ENCODE measurements at regions not wholly inside any gene's neighbourhood (a gene's known extent, or its start where the extent isn't known, plus 50 kb on each side); places are given as distances from the start of the nearest gene placed in this dataset.

DNA sequence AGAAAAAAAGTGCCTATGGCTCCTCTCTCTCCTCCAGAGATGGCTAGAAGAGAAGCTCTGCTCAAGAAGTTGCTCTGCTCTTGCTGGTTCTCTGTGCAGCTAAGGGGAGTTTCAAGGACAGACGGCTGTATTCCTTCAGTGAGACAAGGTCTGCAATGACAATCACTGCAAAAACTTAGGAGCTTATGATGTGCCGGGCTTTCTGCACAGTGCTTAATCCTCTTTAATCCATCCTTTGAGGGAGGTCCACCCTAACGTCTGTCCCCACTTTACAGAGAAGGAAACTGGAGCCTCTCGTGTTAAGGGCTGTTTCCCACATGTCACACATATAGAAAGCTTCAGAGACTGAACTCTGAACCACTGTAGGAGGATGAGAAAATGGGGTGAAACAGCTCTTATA, 260.6 kb downstream of the MEX3B start:
- ATAC-seq = no peak
- Histone ChIP-seq H3K27me3 (peaks cover 16% of the 10 kb centered on the region), H3K9me3 (no peaks in the 10 kb centered on the region), H3K36me3 (no peaks in the 10 kb centered on the region), H3K4me3 (no peak overlapping the region), H3K27ac (no peak overlapping the region), H3K4me1 (peaks cover 0 to 5% (median 0%) of the 10 kb centered on the region in 3 donors)
- 54 to 83% methylated on average over 3 of the region's 4 CpGs for WGBS, 2 donors (ENCODE audit: low coverage in 1 of 2)
- no peak for TF ChIP-seq POLR2A (IDR thresholded peaks at IDR 0.05)
- TF ChIP-seq POLR2AphosphoS5 (IDR thresholded peaks at IDR 0.05) = no peak
- no peak for TF ChIP-seq CTCF (IDR thresholded peaks at IDR 0.05)
- no peak for TF ChIP-seq EP300 (IDR thresholded peaks at IDR 0.05)

DNA sequence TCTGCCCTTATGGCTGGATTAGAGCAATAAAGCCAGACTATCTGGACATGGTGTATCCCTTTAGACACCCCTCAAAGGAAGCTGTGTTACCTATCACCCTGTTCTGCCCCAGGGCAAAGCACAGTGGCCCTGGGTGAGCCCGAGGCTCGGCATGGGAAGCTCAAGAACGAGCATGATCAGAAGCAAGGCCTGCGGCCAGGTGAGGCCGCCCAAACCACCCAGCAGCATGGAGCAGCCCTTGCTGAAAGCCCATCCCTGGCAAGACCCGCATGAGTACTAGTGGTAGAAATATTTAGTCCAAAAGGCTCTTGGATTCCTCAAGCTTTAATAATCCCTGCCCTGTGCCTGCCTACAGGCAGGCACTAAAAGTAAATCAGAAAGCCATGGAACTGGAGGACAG, 261.1 kb downstream of the MEX3B start:
- Histone ChIP-seq H3K27ac (no peak overlapping the region), H3K4me1 (peaks cover 0 to 5% (median 0%) of the 10 kb centered on the region in 3 donors), H3K9me3 (no peaks in the 10 kb centered on the region), H3K36me3 (no peaks in the 10 kb centered on the region), H3K4me3 (no peak overlapping the region), H3K27me3 (peaks cover 16% of the 10 kb centered on the region)
- WGBS, 2 donors (ENCODE audit: low coverage in 1 of 2) = 83% methylated on average over 4 of the region's 6 CpGs; no CpG with 5 or more reads in 1 of the 2 donors
- no peak for ATAC-seq
- TF ChIP-seq POLR2A (IDR thresholded peaks at IDR 0.05) = no peak

DNA sequence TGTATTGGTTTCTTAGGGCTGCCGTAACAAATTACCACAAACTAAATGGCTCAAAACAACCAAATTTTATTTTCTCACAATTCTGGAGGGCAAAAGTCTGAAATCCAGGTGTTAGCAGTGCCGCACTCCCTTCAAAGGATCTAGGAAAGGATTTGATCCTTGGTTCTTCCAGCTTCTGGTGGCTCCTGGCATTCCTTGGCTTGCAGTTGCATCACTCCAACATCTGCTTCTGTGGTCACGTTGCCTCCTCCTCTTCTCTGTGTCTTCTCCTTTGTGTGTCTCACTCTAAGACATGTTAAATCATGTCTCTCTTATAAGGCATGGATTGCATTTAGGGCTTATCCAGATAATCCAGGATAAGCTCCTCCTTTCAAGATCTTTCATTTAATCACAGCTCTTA, 262.2 kb downstream of the MEX3B start:
- Histone ChIP-seq H3K27me3 (peaks cover 16% of the 10 kb centered on the region), H3K4me1 (peaks cover 0 to 5% (median 0%) of the 10 kb centered on the region in 3 donors), H3K27ac (no peak overlapping the region), H3K4me3 (no peak overlapping the region), H3K9me3 (no peaks in the 10 kb centered on the region), H3K36me3 (no peaks in the 10 kb centered on the region)
- no peak for TF ChIP-seq EP300 (IDR thresholded peaks at IDR 0.05)
- TF ChIP-seq POLR2A (IDR thresholded peaks at IDR 0.05) = no peak
- no peak for TF ChIP-seq CTCF (IDR thresholded peaks at IDR 0.05)
- no peak for TF ChIP-seq POLR2AphosphoS5 (IDR thresholded peaks at IDR 0.05)
- no peak for ATAC-seq
- 84 to 93% methylated on average over 3 of the region's 3 CpGs for WGBS, 2 donors (ENCODE audit: low coverage in 1 of 2)

DNA sequence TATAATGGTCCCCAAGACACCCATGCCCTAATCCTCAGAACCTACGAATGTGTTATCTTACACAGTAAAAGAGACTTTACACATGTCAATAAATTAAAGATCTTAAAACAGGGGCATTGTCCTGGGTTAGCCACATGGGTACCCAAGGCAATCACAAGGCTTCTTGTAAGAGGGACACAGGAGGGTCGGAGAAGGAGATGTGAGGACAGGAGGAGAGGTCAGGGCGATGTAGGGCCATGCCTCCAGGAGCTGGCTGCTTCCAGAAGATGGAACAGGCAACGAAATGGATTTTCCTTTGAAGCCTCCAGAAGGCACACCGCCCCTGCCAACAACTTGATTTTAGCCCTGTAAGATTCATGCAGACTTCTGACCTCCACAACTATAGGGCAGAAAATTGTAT, 262.7 kb downstream of the MEX3B start:
- TF ChIP-seq CTCF (IDR thresholded peaks at IDR 0.05) (no peak), POLR2A (IDR thresholded peaks at IDR 0.05) (no peak), POLR2AphosphoS5 (IDR thresholded peaks at IDR 0.05) (no peak), EP300 (IDR thresholded peaks at IDR 0.05) (no peak)
- WGBS, 2 donors (ENCODE audit: low coverage in 1 of 2) = 93 to 100% methylated on average over 2 to 4 of the region's 5 CpGs
- Histone ChIP-seq H3K4me3 (no peak overlapping the region), H3K4me1 (peaks cover 0 to 5% (median 0%) of the 10 kb centered on the region in 3 donors), H3K36me3 (no peaks in the 10 kb centered on the region), H3K27ac (no peak overlapping the region), H3K27me3 (peaks cover 16% of the 10 kb centered on the region), H3K9me3 (no peaks in the 10 kb centered on the region)
- no peak for ATAC-seq

GRCh38 chr15:81781395-81781794, 264.4 kb downstream of the MEX3B start:
- Histone ChIP-seq H3K27ac (no peak overlapping the region), H3K9me3 (no peaks in the 10 kb centered on the region), H3K4me3 (no peak overlapping the region), H3K36me3 (no peaks in the 10 kb centered on the region), H3K27me3 (peaks cover 16% of the 10 kb centered on the region), H3K4me1 (peaks cover 0 to 5% (median 0%) of the 10 kb centered on the region in 3 donors)
- ATAC-seq = no peak
- no peak for TF ChIP-seq POLR2AphosphoS5 (IDR thresholded peaks at IDR 0.05)
- WGBS, 2 donors (ENCODE audit: low coverage in 1 of 2) = 63 to 69% methylated on average over 2 of the region's 2 CpGs

DNA sequence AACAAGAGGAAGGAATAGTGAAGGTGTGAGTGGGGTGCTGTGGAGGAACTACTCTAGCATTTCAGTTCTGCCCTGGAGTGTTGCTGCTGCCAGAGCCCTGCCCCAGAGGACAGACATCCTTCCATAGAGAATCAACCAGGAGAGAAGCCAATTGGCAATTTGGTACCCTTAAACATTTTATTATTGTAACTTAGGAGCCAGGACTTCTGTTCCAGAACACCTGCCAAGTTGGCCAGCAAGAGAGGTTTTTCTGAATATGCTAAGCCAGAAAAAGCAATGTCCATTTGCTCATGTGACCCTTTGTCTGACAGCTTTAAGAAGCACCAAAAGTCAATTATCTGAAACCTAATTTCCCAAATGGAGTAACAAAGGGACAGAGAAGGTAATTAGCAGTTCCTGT, 264.9 kb downstream of the MEX3B start:
- Histone ChIP-seq H3K36me3 (no peaks in the 10 kb centered on the region), H3K4me1 (peaks cover 0 to 5% (median 0%) of the 10 kb centered on the region in 3 donors), H3K4me3 (no peak overlapping the region), H3K27me3 (peaks cover 12% of the 10 kb centered on the region), H3K9me3 (no peaks in the 10 kb centered on the region), H3K27ac (no peak overlapping the region)
- no peak for TF ChIP-seq POLR2A (IDR thresholded peaks at IDR 0.05)
- no peak for TF ChIP-seq POLR2AphosphoS5 (IDR thresholded peaks at IDR 0.05)
- no peak for TF ChIP-seq EP300 (IDR thresholded peaks at IDR 0.05)
- TF ChIP-seq CTCF (IDR thresholded peaks at IDR 0.05) = no peak
- no peak for ATAC-seq

Data from gastroesophageal sphincter (tissue), 4 donors.